NCI-H446 (cell line): ENCODE measurements at regions not wholly inside any gene's neighbourhood (a gene's known extent, or its start where the extent isn't known, plus 50 kb on each side); places are given as distances from the start of the nearest gene placed in this dataset.

ENCODE experiments used
- DNase-seq, 2 experiments: peaks; one replicate each; lab custom pipeline; 2025; lab: John Stamatoyannopoulos, UW

GRCh38 chr15:70160267-70160666 is 62.5 kb upstream of the TLE3 start:
- DNase-seq, result no peak

- no peak for DNase-seq
Observed at GRCh38 chr15:70159713-70160009, 61.9 kb upstream of the TLE3 start.

GRCh38 chr15:70159001-70159712 is 61.4 kb upstream of the TLE3 start:
- no peak for DNase-seq

GRCh38 chr15:70158309-70159000 is 60.7 kb upstream of the TLE3 start:
- no peak for DNase-seq

GRCh38 chr15:70156671-70157271 is 59.1 kb upstream of the TLE3 start:
- DNase-seq, result peak in 1 of 2 experiments; percentile 57

GRCh38 chr15:70154718-70155347 is 57.1 kb upstream of the TLE3 start:
- no peak for DNase-seq

- DNase-seq, result no peak
Observed at GRCh38 chr15:70153921-70154717, 56.4 kb upstream of the TLE3 start.

GRCh38 chr15:70152070-70152480 is 54.4 kb upstream of the TLE3 start:
- DNase-seq, result peak in 1 of 2 experiments; percentile 47

GRCh38 chr15:70151462-70151861 is 53.7 kb upstream of the TLE3 start:
- DNase-seq, result no peak

- no peak for DNase-seq
Observed at GRCh38 chr15:70151003-70151402, 53.3 kb upstream of the TLE3 start.

- DNase-seq, result no peak
Observed at GRCh38 chr15:70150405-70150747, 52.7 kb upstream of the TLE3 start.

- no peak for DNase-seq
Observed at GRCh38 chr15:70149667-70150404, 52.1 kb upstream of the TLE3 start.

- DNase-seq, result no peak
Observed at GRCh38 chr15:70147778-70148177, 50.1 kb upstream of the TLE3 start.
